ENCODE measurements at regions not wholly inside any gene's neighbourhood (a gene's known extent, or its start where the extent isn't known, plus 50 kb on each side); places are given as distances from the start of the nearest gene placed in this dataset.

- Histone ChIP-seq H3K9ac (ENCODE audit: low read length in 5 of 5) (peak overlapping the region in 1 of 5 donors; percentile 54), H3K27ac (ENCODE audit: low read depth, low read length) (peak overlapping the region; percentile 82), H3K36me3 (ENCODE audit: control insufficient read depth in 5 of 5, insufficient read depth in 5 of 5, low read length in 5 of 5) (no peaks in the 10 kb centered on the region), H3K9me3 (ENCODE audit: control insufficient read depth in 5 of 5, low read length in 5 of 5) (no peaks in the 10 kb centered on the region), H3K4me1 (ENCODE audit: control insufficient read depth in 5 of 5, insufficient read depth in 5 of 5, low read length in 5 of 5) (peaks cover 17 to 29% (median 25%) of the 10 kb centered on the region in 5 donors), H3K4me3 (ENCODE audit: low read depth in 1 of 5, low read length in 5 of 5) (peak overlapping the region; percentile 3 to 46 (median 23)), H3K27me3 (ENCODE audit: control insufficient read depth in 5 of 5, insufficient read depth in 4 of 5, low read length in 5 of 5) (no peaks in the 10 kb centered on the region)
Observed at GRCh38 chr5:67268231-67269021, 71.8 kb upstream of the CD180 start.

- Histone ChIP-seq H3K27ac (ENCODE audit: low read depth, low read length) (peak overlapping the region; percentile 82), H3K4me1 (ENCODE audit: control insufficient read depth in 5 of 5, insufficient read depth in 5 of 5, low read length in 5 of 5) (peaks cover 17 to 29% (median 25%) of the 10 kb centered on the region in 5 donors), H3K36me3 (ENCODE audit: control insufficient read depth in 5 of 5, insufficient read depth in 5 of 5, low read length in 5 of 5) (no peaks in the 10 kb centered on the region), H3K27me3 (ENCODE audit: control insufficient read depth in 5 of 5, insufficient read depth in 4 of 5, low read length in 5 of 5) (no peaks in the 10 kb centered on the region), H3K4me3 (ENCODE audit: low read depth in 1 of 5, low read length in 5 of 5) (peak overlapping the region in 2 of 5 donors; percentile 16 to 34), H3K9ac (ENCODE audit: low read length in 5 of 5) (no peak overlapping the region), H3K9me3 (ENCODE audit: control insufficient read depth in 5 of 5, low read length in 5 of 5) (no peaks in the 10 kb centered on the region)
Observed at GRCh38 chr5:67267512-67268216, 71.1 kb upstream of the CD180 start.

- no peaks in the 10 kb centered on the region for H3K27me3 ChIP-seq (ENCODE audit: control insufficient read depth in 5 of 5, insufficient read depth in 4 of 5, low read length in 5 of 5)
- H3K4me1 ChIP-seq (ENCODE audit: control insufficient read depth in 5 of 5, insufficient read depth in 5 of 5, low read length in 5 of 5): peaks cover 17 to 28% (median 25%) of the 10 kb centered on the region in 5 donors
- H3K9ac ChIP-seq (ENCODE audit: low read length in 5 of 5): no peak overlapping the region
- no peaks in the 10 kb centered on the region for H3K36me3 ChIP-seq (ENCODE audit: control insufficient read depth in 5 of 5, insufficient read depth in 5 of 5, low read length in 5 of 5)
- no peak overlapping the region for H3K27ac ChIP-seq (ENCODE audit: low read depth, low read length)
- H3K4me3 ChIP-seq (ENCODE audit: low read depth in 1 of 5, low read length in 5 of 5): no peak overlapping the region
- no peaks in the 10 kb centered on the region for H3K9me3 ChIP-seq (ENCODE audit: control insufficient read depth in 5 of 5, low read length in 5 of 5)
Observed at GRCh38 chr5:67266654-67267350, 70.2 kb upstream of the CD180 start.

GRCh38 chr5:67265951-67266350, 69.4 kb upstream of the CD180 start:
- Histone ChIP-seq H3K9me3 (ENCODE audit: control insufficient read depth in 5 of 5, low read length in 5 of 5) (no peaks in the 10 kb centered on the region), H3K4me3 (ENCODE audit: low read depth in 1 of 5, low read length in 5 of 5) (no peak overlapping the region), H3K4me1 (ENCODE audit: control insufficient read depth in 5 of 5, insufficient read depth in 5 of 5, low read length in 5 of 5) (peaks cover 17 to 28% (median 25%) of the 10 kb centered on the region in 5 donors), H3K9ac (ENCODE audit: low read length in 5 of 5) (no peak overlapping the region), H3K27ac (ENCODE audit: low read depth, low read length) (no peak overlapping the region), H3K36me3 (ENCODE audit: control insufficient read depth in 5 of 5, insufficient read depth in 5 of 5, low read length in 5 of 5) (no peaks in the 10 kb centered on the region), H3K27me3 (ENCODE audit: control insufficient read depth in 5 of 5, insufficient read depth in 4 of 5, low read length in 5 of 5) (no peaks in the 10 kb centered on the region)

GRCh38 chr5:67263656-67264408, 67.2 kb upstream of the CD180 start:
- Histone ChIP-seq H3K27ac (ENCODE audit: low read depth, low read length) (no peak overlapping the region), H3K27me3 (ENCODE audit: control insufficient read depth in 5 of 5, insufficient read depth in 4 of 5, low read length in 5 of 5) (no peaks in the 10 kb centered on the region)

GRCh38 chr5:67262956-67263355, 66.4 kb upstream of the CD180 start:
- Histone ChIP-seq H3K4me3 (ENCODE audit: low read depth in 1 of 5, low read length in 5 of 5) (no peak overlapping the region), H3K27me3 (ENCODE audit: control insufficient read depth in 5 of 5, insufficient read depth in 4 of 5, low read length in 5 of 5) (no peaks in the 10 kb centered on the region), H3K9ac (ENCODE audit: low read length in 5 of 5) (no peak overlapping the region), H3K36me3 (ENCODE audit: control insufficient read depth in 5 of 5, insufficient read depth in 5 of 5, low read length in 5 of 5) (no peaks in the 10 kb centered on the region), H3K4me1 (ENCODE audit: control insufficient read depth in 5 of 5, insufficient read depth in 5 of 5, low read length in 5 of 5) (peaks cover 6 to 7% (median 7%) of the 10 kb centered on the region in 5 donors), H3K27ac (ENCODE audit: low read depth, low read length) (no peak overlapping the region), H3K9me3 (ENCODE audit: control insufficient read depth in 5 of 5, low read length in 5 of 5) (no peaks in the 10 kb centered on the region)

More at GRCh38 chr5:67263656-67264408, 67.2 kb upstream of the CD180 start:
- Histone ChIP-seq H3K36me3 (ENCODE audit: control insufficient read depth in 5 of 5, insufficient read depth in 5 of 5, low read length in 5 of 5) (no peaks in the 10 kb centered on the region), H3K4me3 (ENCODE audit: low read depth in 1 of 5, low read length in 5 of 5) (no peak overlapping the region), H3K4me1 (ENCODE audit: control insufficient read depth in 5 of 5, insufficient read depth in 5 of 5, low read length in 5 of 5) (peaks cover 11 to 16% (median 15%) of the 10 kb centered on the region in 5 donors), H3K9me3 (ENCODE audit: control insufficient read depth in 5 of 5, low read length in 5 of 5) (no peaks in the 10 kb centered on the region), H3K9ac (ENCODE audit: low read length in 5 of 5) (no peak overlapping the region)

- Histone ChIP-seq H3K27me3 (ENCODE audit: control insufficient read depth in 5 of 5, insufficient read depth in 4 of 5, low read length in 5 of 5) (no peaks in the 10 kb centered on the region), H3K4me3 (ENCODE audit: low read depth in 1 of 5, low read length in 5 of 5) (no peak overlapping the region), H3K9ac (ENCODE audit: low read length in 5 of 5) (no peak overlapping the region), H3K27ac (ENCODE audit: low read depth, low read length) (no peak overlapping the region), H3K36me3 (ENCODE audit: control insufficient read depth in 5 of 5, insufficient read depth in 5 of 5, low read length in 5 of 5) (no peaks in the 10 kb centered on the region), H3K4me1 (ENCODE audit: control insufficient read depth in 5 of 5, insufficient read depth in 5 of 5, low read length in 5 of 5) (peaks cover 0 to under 1% (median 0%) of the 10 kb centered on the region in 5 donors), H3K9me3 (ENCODE audit: control insufficient read depth in 5 of 5, low read length in 5 of 5) (no peaks in the 10 kb centered on the region)
Observed at GRCh38 chr5:67262206-67262605, 65.6 kb upstream of the CD180 start.

GRCh38 chr5:67259548-67260215, 63.1 kb upstream of the CD180 start:
- no peaks in the 10 kb centered on the region for H3K9me3 ChIP-seq (ENCODE audit: control insufficient read depth in 5 of 5, low read length in 5 of 5)
- no peaks in the 10 kb centered on the region for H3K27me3 ChIP-seq (ENCODE audit: control insufficient read depth in 5 of 5, insufficient read depth in 4 of 5, low read length in 5 of 5)
- H3K9ac ChIP-seq (ENCODE audit: low read length in 5 of 5): no peak overlapping the region
- no peaks in the 10 kb centered on the region for H3K4me1 ChIP-seq (ENCODE audit: control insufficient read depth in 5 of 5, insufficient read depth in 5 of 5, low read length in 5 of 5)
- no peak overlapping the region for H3K27ac ChIP-seq (ENCODE audit: low read depth, low read length)
- no peaks in the 10 kb centered on the region for H3K36me3 ChIP-seq (ENCODE audit: control insufficient read depth in 5 of 5, insufficient read depth in 5 of 5, low read length in 5 of 5)
- H3K4me3 ChIP-seq (ENCODE audit: low read depth in 1 of 5, low read length in 5 of 5): no peak overlapping the region

GRCh38 chr5:67257500-67257899, 60.9 kb upstream of the CD180 start:
- H3K27ac ChIP-seq (ENCODE audit: low read depth, low read length): no peak overlapping the region

More at GRCh38 chr5:67257500-67257899, 60.9 kb upstream of the CD180 start:
- H3K4me3 ChIP-seq (ENCODE audit: low read depth in 1 of 5, low read length in 5 of 5): no peak overlapping the region
- no peak overlapping the region for H3K9ac ChIP-seq (ENCODE audit: low read length in 5 of 5)
- H3K36me3 ChIP-seq (ENCODE audit: control insufficient read depth in 5 of 5, insufficient read depth in 5 of 5, low read length in 5 of 5): no peaks in the 10 kb centered on the region
- H3K27me3 ChIP-seq (ENCODE audit: control insufficient read depth in 5 of 5, insufficient read depth in 4 of 5, low read length in 5 of 5): no peaks in the 10 kb centered on the region
- H3K9me3 ChIP-seq (ENCODE audit: control insufficient read depth in 5 of 5, low read length in 5 of 5): no peaks in the 10 kb centered on the region
- no peaks in the 10 kb centered on the region for H3K4me1 ChIP-seq (ENCODE audit: control insufficient read depth in 5 of 5, insufficient read depth in 5 of 5, low read length in 5 of 5)

All from subcutaneous abdominal adipose tissue (tissue), 5 donors.